B cell (primary cell): ENCODE measurements at regions not wholly inside any gene's neighbourhood (a gene's known extent, or its start where the extent isn't known, plus 50 kb on each side); places are given as distances from the start of the nearest gene placed in this dataset.

Experiments used
- ATAC-seq: fragments of 200-7000 bp; cut with Tn5 transposase; one replicate; pipeline ENCODE4 v1.10.0; 2021; ENCODE audit warnings: low read depth, mild to moderate bottlenecking, moderate number of reproducible peaks, moderate library complexity
- CTCF ChIA-PET: fragments of 350-600 bp; sonication (Branson Sonifier 250); formaldehyde crosslinking; loops from one replicate; lab custom pipeline; 2021; ENCODE audit warnings: antibody characterized with exemption, inconsistent platforms; lab: Charles Lee
- POLR2A ChIA-PET: fragments of 350-600 bp; sonication (Branson Sonifier 250); formaldehyde crosslinking; loops from one replicate; lab custom pipeline; 2021; ENCODE audit warnings: antibody characterized with exemption; lab: Charles Lee
- DNase-seq: peaks from one replicate; pipeline ENCODE4 v3.0.0; 2013
- H2AFZ ChIP-seq: 2 replicates; pipeline ENCODE4 v1.6.1; 2012; ENCODE audit warnings: mild to moderate bottlenecking, low read depth, low read length; ENCODE audit not compliant: insufficient read depth, poor library complexity, severe bottlenecking
- H3K27ac ChIP-seq, 2 donors: 1 replicate in 1 of 2; 2 replicates in 1 of 2; pipeline ENCODE4 v1.5.1; 2012 to 2013; ENCODE audit warnings: low read length in 2 of 2, mild to moderate bottlenecking in 2 of 2, moderate library complexity in 1 of 2
- H3K27me3 ChIP-seq, 4 experiments: fragments of 200-600 bp in 1 of 4; sonication (generic) in 1 of 4; replicated peaks in 1 of 4; 1 replicate in 2 of 4; 2 replicates in 2 of 4; pipeline versions ENCODE4 v1.6.1 to v1.7.0; 2013 to 2016; ENCODE audit warnings: low read length in 3 of 4, mild to moderate bottlenecking in 2 of 4, mixed read lengths in 1 of 4, moderate library complexity in 1 of 4; ENCODE audit not compliant: insufficient read depth in 4 of 4, control insufficient read depth in 3 of 4; ENCODE audit errors: control extremely low read depth in 1 of 4
- H3K36me3 ChIP-seq, 2 experiments: replicated peaks in 1 of 2; 1 replicate in 1 of 2; 2 replicates in 1 of 2; pipeline versions ENCODE4 v1.6.1 to v1.7.1; 2013; ENCODE audit warnings: low read length in 1 of 2; ENCODE audit not compliant: insufficient read depth in 2 of 2, control insufficient read depth in 1 of 2; ENCODE audit errors: control extremely low read depth in 1 of 2, extremely low read depth in 1 of 2
- H3K4me1 ChIP-seq, 2 donors: fragments of 200-600 bp in 1 of 2; sonication (generic) in 1 of 2; 1 replicate in 1 of 2; 2 replicates in 1 of 2; pipeline versions ENCODE4 v1.5.1 to v1.6.1; 2013 to 2017; ENCODE audit warnings: low read length in 2 of 2; ENCODE audit not compliant: control insufficient read depth in 2 of 2, insufficient read depth in 2 of 2
- H3K4me2 ChIP-seq: replicated peaks from 2 replicates; pipeline ENCODE3; 2012; ENCODE audit warnings: mild to moderate bottlenecking, low read depth, low read length; ENCODE audit not compliant: poor library complexity, severe bottlenecking
- H3K4me3 ChIP-seq, 5 experiments: fragments of 200-600 bp in 1 of 5; sonication (generic) in 1 of 5; 1 replicate in 3 of 5; 2 replicates in 2 of 5; pipeline versions ENCODE4 v1.5.1 to v1.7.0; 2011 to 2016; ENCODE audit warnings: low read length in 4 of 5, mild to moderate bottlenecking in 4 of 5, low read depth in 2 of 5, control low read depth in 1 of 5, moderate library complexity in 1 of 5; ENCODE audit not compliant: insufficient read depth in 1 of 5; ENCODE audit errors: control extremely low read depth in 1 of 5, extremely low read depth in 1 of 5
- H3K79me2 ChIP-seq: fragments of 200-600 bp; sonication (generic); one replicate; pipeline ENCODE4 v1.6.0; 2016; ENCODE audit warnings: low read length; ENCODE audit not compliant: control insufficient read depth, insufficient read depth
- H3K9ac ChIP-seq: fragments of 200-600 bp; sonication (generic); 2 replicates; pipeline ENCODE4 v1.6.1; 2017; ENCODE audit warnings: mild to moderate bottlenecking, low read length, moderate library complexity
- H3K9me3 ChIP-seq, 3 donors: one replicate each; pipeline versions ENCODE4 v1.6.1 to v1.7.1; 2013; ENCODE audit warnings: low read length in 2 of 3; ENCODE audit not compliant: control insufficient read depth in 2 of 3, insufficient read depth in 1 of 3; ENCODE audit errors: control extremely low read depth in 1 of 3
- H4K20me1 ChIP-seq: 2 replicates; pipeline ENCODE4 v1.6.0; 2012; ENCODE audit warnings: mild to moderate bottlenecking, low read length; ENCODE audit not compliant: insufficient read depth, control insufficient read depth, poor library complexity, severe bottlenecking
- H3K27ac Mint-ChIP-seq: one replicate; pipeline ENCODE4 v1.8.0; 2021; ENCODE audit warnings: mixed read lengths
- H3K27me3 Mint-ChIP-seq: one replicate; pipeline ENCODE4 v1.8.0; 2021; ENCODE audit warnings: mixed read lengths
- H3K4me1 Mint-ChIP-seq: one replicate; pipeline ENCODE4 v1.8.0; 2021; ENCODE audit warnings: mixed read lengths
- H3K4me3 Mint-ChIP-seq: one replicate; pipeline ENCODE4 v1.8.0; 2021; ENCODE audit warnings: mixed read lengths
- H3K9me3 Mint-ChIP-seq: one replicate; pipeline ENCODE4 v1.8.0; 2022; ENCODE audit warnings: mixed read lengths; ENCODE audit not compliant: insufficient read depth
- EZH2 ChIP-seq: IDR thresholded peaks from 2 replicates; pipeline ENCODE4 v1.6.1; 2012; ENCODE audit warnings: borderline replicate concordance, low read depth, mild to moderate bottlenecking, moderate library complexity, low read length; ENCODE audit not compliant: insufficient read depth, poor library complexity, severe bottlenecking
- WGBS: methylation state at CpG from one replicate; pipeline ENCODE4 v1.1.5; 2013; ENCODE audit warnings: missing lambda C conversion rate; ENCODE audit not compliant: insufficient coverage; 5-methylcytosine and 5-hydroxymethylcytosine counted together
- intact Hi-C: fragments of 100-400 bp; cut with micrococcal nuclease; formaldehyde crosslinking; loops from one replicate; pipeline ENCODE4 v1.10.0; 2022
- TF ChIP-seq, protein P1 (sequence below): fragments of 200-600 bp; IDR thresholded peaks from one replicate; pipeline ENCODE4 v1.8.0; 2022; ENCODE audit warnings: antibody characterized with exemption, mild to moderate bottlenecking

DNA sequence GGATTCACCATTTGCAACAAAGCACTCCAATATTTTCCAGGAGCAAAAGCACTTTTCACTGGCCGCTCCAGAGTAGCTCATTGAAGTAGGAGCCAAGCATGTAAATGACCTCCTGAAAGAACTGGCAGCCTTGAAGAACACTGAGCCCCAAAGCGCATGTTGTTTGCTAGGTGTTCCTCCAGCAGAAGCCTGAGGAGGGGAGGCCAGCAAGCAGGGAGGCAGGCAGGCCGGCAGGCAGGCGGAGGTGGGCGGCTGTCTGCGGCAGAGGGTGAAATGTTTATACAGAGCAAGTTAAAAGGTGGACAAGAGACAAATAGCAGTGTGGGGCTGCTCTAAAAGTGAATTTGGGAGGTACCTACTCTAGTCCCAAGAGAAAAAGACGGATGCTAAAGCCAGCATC, 439.4 kb downstream of the CCDC91 start:
- Histone ChIP-seq H3K4me2 (no peak overlapping the region), H3K79me2 (no peaks in the 10 kb centered on the region), H3K9ac (no peak overlapping the region), H3K9me3 (no peaks in the 10 kb centered on the region), H4K20me1 (no peaks in the 10 kb centered on the region), H3K4me1 (no peaks in the 10 kb centered on the region), H3K36me3 (no peaks in the 10 kb centered on the region), H3K27me3 (no peaks in the 10 kb centered on the region), H3K27ac (no peak overlapping the region), H2AFZ (no peak overlapping the region), H3K4me3 (no peak overlapping the region)
- Mint-ChIP-seq H3K4me1 (no peaks in the 10 kb centered on the region), H3K27me3 (peaks cover 3% of the 10 kb centered on the region), H3K27ac (no peak overlapping the region), H3K9me3 (no peaks in the 10 kb centered on the region), H3K4me3 (no peak overlapping the region)
- 97% methylated on average over 4 of the region's 7 CpGs for WGBS
- ChIA-PET CTCF (no interaction called here), POLR2A (no interaction called here)
- no peak for TF ChIP-seq EZH2
- DNase-seq (no peak), ATAC-seq (no peak)
- intact Hi-C loops, result no loop called here

DNA sequence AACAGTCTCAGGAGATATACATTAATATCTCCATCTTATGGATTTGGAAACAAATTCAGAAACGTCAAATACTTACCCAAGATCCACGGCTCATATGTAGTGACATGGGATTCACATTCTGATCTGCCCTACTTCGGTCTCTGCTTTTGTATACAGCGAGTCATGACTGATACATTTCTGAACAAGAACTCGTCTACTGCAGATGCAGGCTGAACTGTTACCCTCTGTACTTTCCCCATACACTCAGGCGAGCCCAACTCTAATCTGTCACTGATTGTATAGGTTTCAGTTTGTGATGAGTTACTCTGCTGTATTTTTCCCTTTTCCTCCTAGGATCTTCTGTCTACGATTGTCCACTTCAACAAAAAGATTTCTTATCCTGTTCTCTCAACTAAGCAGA, 441.6 kb downstream of the CCDC91 start:
- Histone ChIP-seq H3K27ac (no peak overlapping the region), H4K20me1 (no peaks in the 10 kb centered on the region), H3K27me3 (no peaks in the 10 kb centered on the region), H3K9ac (no peak overlapping the region), H3K36me3 (no peaks in the 10 kb centered on the region), H3K4me3 (no peak overlapping the region), H3K79me2 (no peaks in the 10 kb centered on the region), H3K4me2 (no peak overlapping the region), H2AFZ (no peak overlapping the region), H3K4me1 (no peaks in the 10 kb centered on the region), H3K9me3 (no peaks in the 10 kb centered on the region)
- 80% methylated on average over 4 of the region's 7 CpGs for WGBS
- intact Hi-C loops, result no loop called here
- Mint-ChIP-seq H3K4me3 (no peak overlapping the region), H3K4me1 (no peaks in the 10 kb centered on the region), H3K27me3 (peaks cover 3% of the 10 kb centered on the region), H3K27ac (no peak overlapping the region), H3K9me3 (no peaks in the 10 kb centered on the region)
- no peak for TF ChIP-seq EZH2
- TF ChIP-seq, protein P1, sequence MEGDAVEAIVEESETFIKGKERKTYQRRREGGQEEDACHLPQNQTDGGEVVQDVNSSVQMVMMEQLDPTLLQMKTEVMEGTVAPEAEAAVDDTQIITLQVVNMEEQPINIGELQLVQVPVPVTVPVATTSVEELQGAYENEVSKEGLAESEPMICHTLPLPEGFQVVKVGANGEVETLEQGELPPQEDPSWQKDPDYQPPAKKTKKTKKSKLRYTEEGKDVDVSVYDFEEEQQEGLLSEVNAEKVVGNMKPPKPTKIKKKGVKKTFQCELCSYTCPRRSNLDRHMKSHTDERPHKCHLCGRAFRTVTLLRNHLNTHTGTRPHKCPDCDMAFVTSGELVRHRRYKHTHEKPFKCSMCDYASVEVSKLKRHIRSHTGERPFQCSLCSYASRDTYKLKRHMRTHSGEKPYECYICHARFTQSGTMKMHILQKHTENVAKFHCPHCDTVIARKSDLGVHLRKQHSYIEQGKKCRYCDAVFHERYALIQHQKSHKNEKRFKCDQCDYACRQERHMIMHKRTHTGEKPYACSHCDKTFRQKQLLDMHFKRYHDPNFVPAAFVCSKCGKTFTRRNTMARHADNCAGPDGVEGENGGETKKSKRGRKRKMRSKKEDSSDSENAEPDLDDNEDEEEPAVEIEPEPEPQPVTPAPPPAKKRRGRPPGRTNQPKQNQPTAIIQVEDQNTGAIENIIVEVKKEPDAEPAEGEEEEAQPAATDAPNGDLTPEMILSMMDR, result no peak
- ATAC-seq (no peak), DNase-seq (no peak)
- CTCF ChIA-PET, result no interaction called here
- POLR2A ChIA-PET, result no interaction called here
